OCI-LY7 (cell line): ENCODE measurements at regions not wholly inside any gene's neighbourhood (a gene's known extent, or its start where the extent isn't known, plus 50 kb on each side); places are given as distances from the start of the nearest gene placed in this dataset.

Experiments
- BruUV-seq: library from RNA; stranded (reverse); fragments of 400-500 nt; replicated peaks from 2 replicates; lab custom pipeline; 2021; lab: Mats Ljungman, UMichigan
- CTCF ChIA-PET: fragments of 300-600 bp; sonication (Branson Sonifier 250); formaldehyde crosslinking; loops from one replicate; lab custom pipeline; 2022; ENCODE audit warnings: antibody characterized with exemption; ENCODE audit not compliant: unreplicated experiment; lab: Charles Lee
- POLR2A ChIA-PET: fragments of 300-600 bp; sonication (Branson Sonifier 250); formaldehyde crosslinking; loops from one replicate; lab custom pipeline; 2022; ENCODE audit warnings: antibody characterized with exemption; lab: Charles Lee
- DNase-seq: peaks from one replicate; pipeline ENCODE4 v3.0.0-alpha.2; 2015; ENCODE audit warnings: low spot score
- H2AFZ ChIP-seq: fragments of 200-600 bp; sonication (generic), shearing (Covaris generic); 2 replicates; pipeline ENCODE4 v1.6.1; 2014; ENCODE audit warnings: mild to moderate bottlenecking, antibody characterized with exemption, low read length, moderate library complexity
- H3K27ac ChIP-seq: fragments of 200-600 bp; sonication (generic); 2 replicates; pipeline ENCODE4 v1.5.1; 2014; ENCODE audit warnings: mixed run types, low read depth, mild to moderate bottlenecking, moderate library complexity, low read length, inconsistent platforms; ENCODE audit not compliant: poor library complexity, severe bottlenecking
- H3K36me3 ChIP-seq: fragments of 200-600 bp; sonication (generic); 2 replicates; pipeline ENCODE4 v1.6.1; 2014; ENCODE audit warnings: mild to moderate bottlenecking, antibody characterized with exemption, low read length, moderate library complexity, mixed read lengths; ENCODE audit not compliant: insufficient read depth
- H3K4me1 ChIP-seq: fragments of 200-600 bp; sonication (generic); 2 replicates; pipeline ENCODE4 v1.5.1; 2014; ENCODE audit warnings: mild to moderate bottlenecking, low read length; ENCODE audit not compliant: insufficient read depth, poor library complexity, severe bottlenecking
- H3K4me2 ChIP-seq: fragments of 200-600 bp; sonication (generic); 2 replicates; pipeline ENCODE4 v1.6.1; 2014; ENCODE audit warnings: mild to moderate bottlenecking, low read length
- H3K4me3 ChIP-seq: fragments of 200-600 bp; sonication (generic); 2 replicates; pipeline ENCODE4 v1.5.1; 2014; ENCODE audit warnings: mild to moderate bottlenecking, low read depth, low read length; ENCODE audit not compliant: poor library complexity, severe bottlenecking
- H3K79me2 ChIP-seq: fragments of 200-600 bp; sonication (generic); 2 replicates; pipeline ENCODE4 v1.6.1; 2016; ENCODE audit warnings: low read depth, mild to moderate bottlenecking, low read length, moderate library complexity, mixed read lengths; ENCODE audit not compliant: insufficient read depth
- H3K9me2 ChIP-seq: fragments of 200-600 bp; sonication (generic); 2 replicates; pipeline ENCODE4 v1.6.1; 2016; ENCODE audit warnings: mild to moderate bottlenecking, low read length, mixed read lengths; ENCODE audit not compliant: insufficient read depth
- H3K9me3 ChIP-seq: fragments of 200-600 bp; sonication (generic); 2 replicates; pipeline ENCODE4 v1.6.1; 2014; ENCODE audit warnings: mild to moderate bottlenecking, mixed run types, low read length, mixed read lengths
- H4K20me1 ChIP-seq: fragments of 200-600 bp; sonication (generic); 2 replicates; pipeline ENCODE4 v1.6.1; 2014; ENCODE audit warnings: mild to moderate bottlenecking, antibody characterized with exemption, low read length, moderate library complexity, mixed read lengths; ENCODE audit not compliant: insufficient read depth
- CTCF ChIP-seq: fragments of 200-600 bp; sonication (generic); conservative IDR thresholded peaks from 2 replicates; pipeline ENCODE4 v1.5.1; 2014; ENCODE audit warnings: mild to moderate bottlenecking, antibody characterized with exemption, low read length, moderate library complexity, mixed read lengths
- EZH2phosphoT487 ChIP-seq: fragments of 200-600 bp; sonication (generic); IDR thresholded peaks from 2 replicates; pipeline ENCODE4 v1.6.1; 2018; ENCODE audit warnings: low read depth, borderline replicate concordance, mild to moderate bottlenecking, mixed run types, antibody characterized with exemption, low read length, moderate library complexity, mixed read lengths
- intact Hi-C: fragments of 100-400 bp; cut with micrococcal nuclease; formaldehyde crosslinking; loops from one replicate; pipeline ENCODE4 v1.10.0; 2022; ENCODE audit not compliant: unreplicated experiment

- intact Hi-C loops, result no loop called here
- no peak overlapping the region for H3K4me2 ChIP-seq
- H3K27ac ChIP-seq, result no peak overlapping the region
- DNase-seq, result no peak
- no peaks in the 10 kb centered on the region for H3K9me2 ChIP-seq
- H4K20me1 ChIP-seq, result no peaks in the 10 kb centered on the region
- POLR2A ChIA-PET, result no interaction called here
- H2AFZ ChIP-seq, result no peak overlapping the region
- BruUV-seq, result no TSS peak
- no peaks in the 10 kb centered on the region for H3K79me2 ChIP-seq
- H3K9me3 ChIP-seq, result no peaks in the 10 kb centered on the region
- no peaks in the 10 kb centered on the region for H3K4me1 ChIP-seq
- no peak for TF ChIP-seq CTCF
- no peak for TF ChIP-seq EZH2phosphoT487
- CTCF ChIA-PET, result no interaction called here
- H3K4me3 ChIP-seq, result no peak overlapping the region
- no peaks in the 10 kb centered on the region for H3K36me3 ChIP-seq
Observed at GRCh38 chr11:15490535-15490934, 375.8 kb downstream of the INSC start.

GRCh38 chr11:15493066-15493465 lies 378.3 kb downstream of the INSC start:
- CTCF ChIA-PET, result no interaction called here
- POLR2A ChIA-PET, result interaction anchor here (0.7 kb wide), 1 partner anchor 349 kb away, joined by 3 read pairs; no protein-coding TSS in a partner anchor
- H3K9me2 ChIP-seq, result no peaks in the 10 kb centered on the region
- H4K20me1 ChIP-seq, result no peaks in the 10 kb centered on the region
- no peak for DNase-seq
- TF ChIP-seq EZH2phosphoT487 (no peak), CTCF (no peak)
- no peak overlapping the region for H2AFZ ChIP-seq
- BruUV-seq, result no TSS peak
- no peaks in the 10 kb centered on the region for H3K36me3 ChIP-seq
- H3K4me2 ChIP-seq, result no peak overlapping the region
- H3K4me3 ChIP-seq, result no peak overlapping the region
- H3K9me3 ChIP-seq, result no peaks in the 10 kb centered on the region
- H3K27ac ChIP-seq, result no peak overlapping the region
- intact Hi-C loops, result no loop called here
- H3K4me1 ChIP-seq, result no peaks in the 10 kb centered on the region
- H3K79me2 ChIP-seq, result no peaks in the 10 kb centered on the region

- Histone ChIP-seq H3K4me2 (no peak overlapping the region), H2AFZ (no peak overlapping the region)
Observed at GRCh38 chr11:15493921-15494620, 379.3 kb downstream of the INSC start.

More at GRCh38 chr11:15493921-15494620, 379.3 kb downstream of the INSC start:
- no peak for DNase-seq
- Histone ChIP-seq H4K20me1 (no peaks in the 10 kb centered on the region), H3K9me3 (no peaks in the 10 kb centered on the region), H3K27ac (no peak overlapping the region), H3K4me1 (no peaks in the 10 kb centered on the region), H3K36me3 (no peaks in the 10 kb centered on the region), H3K9me2 (no peaks in the 10 kb centered on the region), H3K4me3 (no peak overlapping the region), H3K79me2 (no peaks in the 10 kb centered on the region)
- ChIA-PET POLR2A (interaction anchor here (0.5 kb wide), 1 partner anchor 58 kb away, joined by 4 read pairs; no protein-coding TSS in a partner anchor), CTCF (no interaction called here)
- TF ChIP-seq EZH2phosphoT487 (no peak), CTCF (no peak)
- intact Hi-C loops, result no loop called here
- no TSS peak for BruUV-seq
